K562 (cell line): ENCODE measurements at regions not wholly inside any gene's neighbourhood (a gene's known extent, or its start where the extent isn't known, plus 50 kb on each side); places are given as distances from the start of the nearest gene placed in this dataset.

ENCODE experiments used
- BDP1 ChIP-seq: IDR thresholded peaks from 3 replicates; pipeline ENCODE4 v1.6.1; 2011; ENCODE audit not compliant: insufficient read length, insufficient read depth
- CTCF ChIP-seq, 3 experiments: IDR thresholded peaks in 2 of 3; conservative IDR thresholded peaks in 1 of 3; 2 replicates each; pipeline ENCODE4 v1.5.1; 2011 to 2012; ENCODE audit warnings: low read length in 3 of 3, mild to moderate bottlenecking in 3 of 3, control low read depth in 2 of 3, improper control_type of control experiment in 1 of 3, inconsistent platforms in 1 of 3, low read depth in 1 of 3, mixed read lengths in 1 of 3, moderate library complexity in 1 of 3; ENCODE audit not compliant: insufficient read depth in 2 of 3
- EZH2 ChIP-seq: IDR thresholded peaks from 2 replicates; pipeline ENCODE4 v1.6.1; 2012; ENCODE audit warnings: low read depth, mild to moderate bottlenecking, inconsistent platforms, low read length, borderline replicate concordance
- HCFC1 ChIP-seq: IDR thresholded peaks from 2 replicates; pipeline ENCODE4 v1.6.1; 2012; ENCODE audit warnings: low read depth, low read length, improper control_type of control experiment
- HDGF ChIP-seq: fragments of 450-650 bp; IDR thresholded peaks from 2 replicates; pipeline ENCODE4 v1.6.1; 2016
- HMGXB4 ChIP-seq: sonication (generic); formaldehyde crosslinking; IDR thresholded peaks from 2 replicates; pipeline ENCODE4 v1.8.1; 2023; ENCODE audit warnings: mild to moderate bottlenecking, missing genetic modification reagents
- POLR2AphosphoS5 ChIP-seq: IDR thresholded peaks from 2 replicates; pipeline ENCODE4 v1.6.1; 2011; ENCODE audit warnings: mild to moderate bottlenecking, low read depth, low read length, moderate library complexity; ENCODE audit not compliant: control insufficient read depth, insufficient read depth
- POU5F1 ChIP-seq: fragments of 150-350 bp; IDR thresholded peaks from 2 replicates; pipeline ENCODE4 v1.6.1; 2014; ENCODE audit warnings: borderline replicate concordance, low read length, low read depth, mild to moderate bottlenecking; ENCODE audit not compliant: partially characterized antibody
- RAD21 ChIP-seq, 2 experiments: fragments of 250-450 bp in 1 of 2; fragments of 450-650 bp in 1 of 2; sonication (Bioruptor Pico) in 1 of 2; formaldehyde crosslinking in 1 of 2; IDR thresholded peaks in 1 of 2; conservative IDR thresholded peaks in 1 of 2; 2 replicates each; pipeline versions ENCODE4 v1.4.0 to v1.8.0; 2020 to 2022; ENCODE audit warnings: mild to moderate bottlenecking in 2 of 2, moderate library complexity in 1 of 2
- ZNF282 ChIP-seq: sonication (generic); formaldehyde crosslinking; IDR thresholded peaks from 2 replicates; pipeline ENCODE4 v1.8.1; 2023; ENCODE audit warnings: missing genetic modification reagents
- ZNF561 ChIP-seq: fragments of 450-650 bp; formaldehyde crosslinking; conservative IDR thresholded peaks from 2 replicates; pipeline ENCODE4 v1.4.0; 2020; ENCODE audit warnings: mild to moderate bottlenecking, moderate library complexity

- TF ChIP-seq HDGF, result no peak
- no peak for TF ChIP-seq POLR2AphosphoS5
- no peak for TF ChIP-seq POU5F1
- no peak for TF ChIP-seq HMGXB4 (CRISPR knock-in tag)
- no peak for TF ChIP-seq EZH2
- no peak for TF ChIP-seq CTCF (IDR thresholded peaks at IDR 0.05 in 2 of 3, conservative IDR thresholded peaks at IDR 0.05 in 1 of 3; ENCODE audit: insufficient read depth in 2 of 3, low read depth in 1 of 3, low read length in 3 of 3)
- no peak for TF ChIP-seq RAD21 (CRISPR knock-in tag; conservative IDR thresholded peaks at IDR 0.05 in 1 of 2, IDR thresholded peaks at IDR 0.05 in 1 of 2)
- TF ChIP-seq ZNF561 (CRISPR knock-in tag), result no peak
- no peak for TF ChIP-seq HCFC1
- TF ChIP-seq ZNF282, result no peak
- TF ChIP-seq BDP1, result no peak
These were observed 50.2 kb upstream of the THBS1 start for GRCh38 chr15:39530480-39531342.
